AG04449 (cell line): ENCODE measurements at regions not wholly inside any gene's neighbourhood (a gene's known extent, or its start where the extent isn't known, plus 50 kb on each side); places are given as distances from the start of the nearest gene placed in this dataset.
"Not testable (repeated sequence)": the region's sequence is repeated elsewhere in the genome, so short reads cannot be mapped to it uniquely, and the experiment has no call there.

Source experiments
- CTCF ChIA-PET: fragments of 350-600 bp; formaldehyde crosslinking; extraction: SDS; loops from one replicate; lab custom pipeline; 2021; ENCODE audit warnings: antibody characterized with exemption; lab: Yijun Ruan, JAX
- POLR2A ChIA-PET: fragments of 400-600, 350-600 bp; formaldehyde crosslinking; extraction: SDS; loops from one replicate; lab custom pipeline; 2020; ENCODE audit warnings: antibody characterized with exemption, inconsistent platforms; lab: Yijun Ruan, JAX
- DNase-seq: peaks from one replicate; pipeline ENCODE4 v3.0.0-alpha.2; 2010; ENCODE audit warnings: low read depth, low spot score
- H3K4me3 ChIP-seq: 2 replicates; pipeline ENCODE4 v1.5.1; 2011; ENCODE audit warnings: low read depth, mild to moderate bottlenecking, control low read depth, low read length
- CTCF ChIP-seq: IDR thresholded peaks from one replicate; pipeline ENCODE4 v1.5.1; 2011; ENCODE audit warnings: mild to moderate bottlenecking, moderate library complexity, low read length, control low read depth, inconsistent platforms; ENCODE audit not compliant: insufficient read depth; ENCODE audit errors: missing control alignments

- no peak for TF ChIP-seq CTCF
- ChIA-PET POLR2A (no interaction called here), CTCF (no interaction called here)
- H3K4me3 ChIP-seq, result no peak overlapping the region
- DNase-seq, result no peak
Measured at GRCh38 chr20:55937283-55937682, 68.0 kb downstream of the CBLN4 start.

GRCh38 chr20:55936209-55936595 is 69.1 kb downstream of the CBLN4 start:
- POLR2A ChIA-PET, result no interaction called here
- TF ChIP-seq CTCF, result no peak
- CTCF ChIA-PET, result no interaction called here
- DNase-seq, result no peak
- H3K4me3 ChIP-seq, result no peak overlapping the region

DNA sequence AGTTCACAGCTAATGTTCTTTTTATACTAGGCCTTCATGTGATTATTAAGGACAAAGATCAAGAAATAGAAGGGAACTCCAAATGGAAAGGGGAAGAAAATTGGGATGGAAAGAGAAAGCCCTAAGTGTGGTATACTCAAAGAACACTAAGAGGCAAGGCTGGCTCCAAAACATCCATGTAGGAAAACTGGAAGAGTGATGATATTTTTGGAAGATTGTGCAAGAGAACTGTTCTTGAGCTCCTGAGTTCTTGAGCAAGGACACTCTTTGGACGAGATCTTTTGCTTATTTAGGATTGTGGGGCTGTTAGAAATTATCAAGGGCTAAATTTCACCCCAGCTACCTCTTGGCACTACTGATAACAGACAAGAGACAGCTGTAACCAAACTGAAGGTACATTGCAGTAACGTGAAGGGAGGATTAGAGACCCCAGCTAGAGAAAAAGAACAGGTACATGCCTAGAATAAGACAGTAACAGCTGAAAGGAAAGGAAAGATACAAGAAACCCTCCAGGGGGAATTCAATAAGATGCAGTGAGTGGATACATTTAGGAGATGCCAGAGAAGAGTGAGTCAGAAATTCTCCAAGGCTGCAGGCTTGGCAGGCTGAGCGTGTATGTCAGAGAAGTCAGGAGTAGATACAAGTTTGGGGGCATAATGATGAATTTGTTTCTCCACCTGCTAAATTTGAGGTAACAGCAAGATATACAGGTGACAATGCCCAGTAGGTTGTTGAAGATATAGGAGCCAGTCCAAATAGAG is 69.7 kb downstream of the CBLN4 start:
- no peak for TF ChIP-seq CTCF
- H3K4me3 ChIP-seq, result no peak overlapping the region
- ChIA-PET CTCF (no interaction called here), POLR2A (no interaction called here)
- no peak for DNase-seq

DNA sequence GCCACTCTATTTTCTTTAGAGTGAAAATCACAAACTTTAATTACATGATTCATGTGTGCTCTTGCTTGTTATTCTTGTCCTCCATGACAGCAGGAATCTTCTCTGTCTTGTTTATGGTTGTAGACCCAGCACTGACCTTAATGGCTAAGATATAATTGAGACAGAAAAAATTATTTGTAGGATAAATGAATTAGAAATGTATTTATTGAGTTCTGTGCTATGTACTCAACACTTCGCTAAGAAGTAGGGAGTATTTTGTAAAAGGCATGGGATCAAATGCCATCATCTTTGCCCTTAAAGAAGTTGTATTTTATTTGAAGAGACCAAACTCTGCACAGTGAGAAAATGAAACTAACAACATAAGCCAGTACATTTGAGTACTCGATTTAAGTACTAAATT is 71.2 kb downstream of the CBLN4 start:
- no peak overlapping the region for H3K4me3 ChIP-seq
- TF ChIP-seq CTCF, result no peak
- ChIA-PET CTCF (no interaction called here), POLR2A (no interaction called here)
- DNase-seq, result no peak

DNA sequence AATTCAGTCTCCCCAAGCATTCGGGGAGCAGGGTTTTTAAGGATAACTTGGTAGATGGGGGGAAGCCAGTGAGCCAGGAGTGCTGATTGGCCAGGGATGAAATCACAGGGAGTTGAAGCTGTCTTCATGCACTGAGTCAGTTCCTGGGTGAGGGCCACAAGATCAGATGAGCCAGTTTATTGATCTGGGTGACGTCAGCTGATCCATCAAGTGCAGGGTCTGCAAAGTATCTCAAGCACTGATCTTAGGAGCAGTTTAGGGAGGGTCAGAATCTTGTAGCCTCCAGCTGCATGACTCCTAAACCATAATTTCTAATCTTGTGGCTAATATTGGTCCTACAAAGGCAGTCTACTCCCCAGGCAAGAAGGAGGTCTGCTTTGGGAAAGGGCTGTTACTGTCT is 74.4 kb downstream of the CBLN4 start:
- DNase-seq, POLR2A ChIA-PET, CTCF ChIA-PET: not testable (repeated sequence)

GRCh38 chr20:55928266-55928665 is 77.1 kb downstream of the CBLN4 start:
- no peak for TF ChIP-seq CTCF
- POLR2A ChIA-PET, result no interaction called here
- no peak overlapping the region for H3K4me3 ChIP-seq
- DNase-seq, result no peak
- CTCF ChIA-PET, result no interaction called here

More for the DNA sequence above, 74.4 kb downstream of the CBLN4 start:
- not testable (repeated sequence) for H3K4me3 ChIP-seq

DNA sequence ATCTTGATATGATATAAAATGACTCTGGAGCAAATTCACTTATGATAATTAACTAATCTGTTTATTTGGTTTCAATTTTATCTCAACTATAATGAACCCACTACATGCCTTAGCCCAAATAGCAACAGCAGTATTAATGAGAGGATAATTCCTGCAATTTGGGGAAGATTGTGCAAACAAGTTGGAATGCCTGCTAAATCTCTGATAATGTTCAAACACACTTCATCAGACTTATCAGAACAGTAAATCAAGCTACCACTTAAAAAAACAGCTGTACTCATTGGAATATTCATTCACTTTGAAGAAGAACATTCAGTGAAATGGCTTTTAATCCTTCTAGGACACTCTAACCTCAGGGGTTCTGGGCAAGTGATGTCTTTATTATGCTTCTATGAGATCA is 85.4 kb downstream of the CBLN4 start:
- POLR2A ChIA-PET, result no interaction called here
- DNase-seq, result no peak
- TF ChIP-seq CTCF, result no peak
- CTCF ChIA-PET, result no interaction called here
- no peak overlapping the region for H3K4me3 ChIP-seq
